PC-9 (cell line): ENCODE measurements at regions not wholly inside any gene's neighbourhood (a gene's known extent, or its start where the extent isn't known, plus 50 kb on each side); places are given as distances from the start of the nearest gene placed in this dataset.

ENCODE experiments used
- EZH2 ChIP-seq: fragments of 200-600 bp; sonication (generic); IDR thresholded peaks from 2 replicates; pipeline ENCODE4 v1.8.0; 2017; ENCODE audit warnings: antibody characterized with exemption, low read depth
- TF ChIP-seq, protein P1 (sequence below): fragments of 200-600 bp; sonication (generic); conservative IDR thresholded peaks from 2 replicates; pipeline ENCODE4 v1.6.1; 2017; ENCODE audit warnings: mixed run types, antibody characterized with exemption, mild to moderate bottlenecking, moderate library complexity

DNA sequence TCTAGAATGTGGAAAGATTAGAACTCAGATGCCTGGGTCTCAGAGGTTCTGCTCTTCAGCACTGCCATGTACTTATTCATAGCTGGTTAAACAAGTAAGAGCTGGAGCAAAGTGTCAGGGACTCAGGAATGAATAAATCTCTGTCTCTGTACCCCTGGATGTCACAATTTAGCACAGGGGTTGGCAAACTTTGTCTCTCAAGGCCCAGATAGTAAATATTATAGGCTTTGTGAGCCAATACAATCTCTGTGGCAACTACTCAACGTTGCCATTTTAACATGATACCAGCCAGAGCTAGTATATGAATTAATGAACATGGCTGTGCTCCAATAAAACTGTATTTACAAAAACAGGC, 220.3 kb upstream of the MON1B start:
- TF ChIP-seq, protein P1, sequence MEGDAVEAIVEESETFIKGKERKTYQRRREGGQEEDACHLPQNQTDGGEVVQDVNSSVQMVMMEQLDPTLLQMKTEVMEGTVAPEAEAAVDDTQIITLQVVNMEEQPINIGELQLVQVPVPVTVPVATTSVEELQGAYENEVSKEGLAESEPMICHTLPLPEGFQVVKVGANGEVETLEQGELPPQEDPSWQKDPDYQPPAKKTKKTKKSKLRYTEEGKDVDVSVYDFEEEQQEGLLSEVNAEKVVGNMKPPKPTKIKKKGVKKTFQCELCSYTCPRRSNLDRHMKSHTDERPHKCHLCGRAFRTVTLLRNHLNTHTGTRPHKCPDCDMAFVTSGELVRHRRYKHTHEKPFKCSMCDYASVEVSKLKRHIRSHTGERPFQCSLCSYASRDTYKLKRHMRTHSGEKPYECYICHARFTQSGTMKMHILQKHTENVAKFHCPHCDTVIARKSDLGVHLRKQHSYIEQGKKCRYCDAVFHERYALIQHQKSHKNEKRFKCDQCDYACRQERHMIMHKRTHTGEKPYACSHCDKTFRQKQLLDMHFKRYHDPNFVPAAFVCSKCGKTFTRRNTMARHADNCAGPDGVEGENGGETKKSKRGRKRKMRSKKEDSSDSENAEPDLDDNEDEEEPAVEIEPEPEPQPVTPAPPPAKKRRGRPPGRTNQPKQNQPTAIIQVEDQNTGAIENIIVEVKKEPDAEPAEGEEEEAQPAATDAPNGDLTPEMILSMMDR, result no peak
- no peak for TF ChIP-seq EZH2
